ENCODE measurements at regions not wholly inside any gene's neighbourhood (a gene's known extent, or its start where the extent isn't known, plus 50 kb on each side); places are given as distances from the start of the nearest gene placed in this dataset.

GRCh38 chr11:98836156-98836555, 184.6 kb upstream of the CNTN5 start (continued):
- TF ChIP-seq, protein P1, sequence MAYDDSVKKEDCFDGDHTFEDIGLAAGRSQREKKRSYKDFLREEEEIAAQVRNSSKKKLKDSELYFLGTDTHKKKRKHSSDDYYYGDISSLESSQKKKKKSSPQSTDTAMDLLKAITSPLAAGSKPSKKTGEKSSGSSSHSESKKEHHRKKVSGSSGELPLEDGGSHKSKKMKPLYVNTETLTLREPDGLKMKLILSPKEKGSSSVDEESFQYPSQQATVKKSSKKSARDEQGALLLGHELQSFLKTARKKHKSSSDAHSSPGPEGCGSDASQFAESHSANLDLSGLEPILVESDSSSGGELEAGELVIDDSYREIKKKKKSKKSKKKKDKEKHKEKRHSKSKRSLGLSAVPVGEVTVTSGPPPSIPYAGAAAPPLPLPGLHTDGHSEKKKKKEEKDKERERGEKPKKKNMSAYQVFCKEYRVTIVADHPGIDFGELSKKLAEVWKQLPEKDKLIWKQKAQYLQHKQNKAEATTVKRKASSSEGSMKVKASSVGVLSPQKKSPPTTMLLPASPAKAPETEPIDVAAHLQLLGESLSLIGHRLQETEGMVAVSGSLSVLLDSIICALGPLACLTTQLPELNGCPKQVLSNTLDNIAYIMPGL (CRISPR knock-in tag; IDR thresholded peaks at IDR 0.05), result no peak
- TF ChIP-seq MGA (IDR thresholded peaks at IDR 0.05), result no peak
- TF ChIP-seq ZSCAN32 (CRISPR knock-in tag; IDR thresholded peaks at IDR 0.05), result no peak
- no peak for TF ChIP-seq MLX (CRISPR knock-in tag; conservative IDR thresholded peaks at IDR 0.05)

All from K562 (cell line).